Sigmoid colon (tissue), 6 donors: ENCODE measurements at regions not wholly inside any gene's neighbourhood (a gene's known extent, or its start where the extent isn't known, plus 50 kb on each side); places are given as distances from the start of the nearest gene placed in this dataset.

Experiments
- DNase-seq: peaks from one replicate; pipeline ENCODE4 v3.0.0-alpha.2; 2019
- H3K27ac ChIP-seq, 4 donors: fragments of 200-600 bp; sonication (generic); one replicate each; pipeline ENCODE4 v1.5.1; 2016 to 2019; ENCODE audit warnings: mild to moderate bottlenecking in 1 of 4
- H3K27me3 ChIP-seq, 3 donors: fragments of 200-600 bp; sonication (generic); one replicate each; pipeline ENCODE4 v1.5.1; 2019; ENCODE audit warnings: mild to moderate bottlenecking in 1 of 3
- H3K36me3 ChIP-seq, 4 donors: fragments of 200-600 bp; sonication (generic); one replicate each; pipeline ENCODE4 v1.5.1; 2016 to 2019
- H3K4me1 ChIP-seq, 4 donors: fragments of 200-600 bp; sonication (generic); one replicate each; pipeline ENCODE4 v1.5.1; 2017 to 2019
- H3K4me3 ChIP-seq, 4 donors: fragments of 200-600 bp; sonication (generic); one replicate each; pipeline ENCODE4 v1.5.1; 2017 to 2019; ENCODE audit warnings: mild to moderate bottlenecking in 2 of 4, moderate library complexity in 1 of 4
- H3K9me3 ChIP-seq, 4 donors: fragments of 200-600 bp in 3 of 4; sonication (generic) in 3 of 4; one replicate each; pipeline versions ENCODE4 v1.5.1 to v1.6.1; 2013 to 2019
- EP300 ChIP-seq, 4 donors: sonication (generic); formaldehyde crosslinking; IDR thresholded peaks; one replicate each; pipeline ENCODE4 v1.6.1; 2017; ENCODE audit warnings: antibody characterized with exemption in 4 of 4
- POLR2A ChIP-seq, 2 donors: fragments of 450-650 bp; IDR thresholded peaks; one replicate each; pipeline ENCODE4 v1.6.1; 2016; ENCODE audit warnings: antibody characterized with exemption in 2 of 2, mild to moderate bottlenecking in 2 of 2, moderate library complexity in 2 of 2
- POLR2AphosphoS5 ChIP-seq, 4 donors: sonication (generic); formaldehyde crosslinking; IDR thresholded peaks; one replicate each; pipeline ENCODE4 v1.6.1; 2017; ENCODE audit warnings: antibody characterized with exemption in 4 of 4
- WGBS, 2 donors: extraction: QIAGEN DNeasy Blood & Tissue Kit; methylation state at CpG; one replicate each; pipeline ENCODE4 v1.1.7; 2013; 5-methylcytosine and 5-hydroxymethylcytosine counted together
- intact Hi-C: fragments of 100-400 bp; cut with DNase I; formaldehyde crosslinking; loops from one replicate; pipeline ENCODE4 v1.15.1; 2023
- TF ChIP-seq, protein P1 (sequence below), 4 experiments: fragments of 450-650 bp in 3 of 4; fragments of 200-600 bp in 1 of 4; IDR thresholded peaks; one replicate each; pipeline ENCODE4 v1.5.1; 2016 to 2019; ENCODE audit warnings: antibody characterized with exemption in 4 of 4, mild to moderate bottlenecking in 3 of 4, moderate library complexity in 2 of 4
- donor health status: healthy with polysubstance abuse.
- donor health status: healthy.

DNA sequence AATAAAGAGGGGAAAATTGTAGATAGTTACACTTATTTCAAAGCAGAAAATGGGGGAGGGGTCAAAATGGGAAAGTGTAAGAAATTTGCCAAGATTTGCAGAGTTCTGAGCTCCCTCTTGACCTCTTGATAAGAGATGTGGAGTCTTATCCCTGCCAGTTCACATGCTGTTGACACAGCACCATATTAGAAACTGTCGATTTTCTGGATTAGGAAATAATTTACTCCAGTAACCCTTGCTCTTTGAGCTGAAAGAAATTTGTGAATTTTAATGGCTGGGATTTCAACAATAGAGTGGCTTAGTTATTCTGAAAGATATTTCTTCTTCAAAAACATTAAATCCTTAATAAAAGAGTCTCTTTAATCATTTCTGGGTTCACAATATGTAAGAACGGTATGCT is 306.2 kb upstream of the CNTN4 start:
- intact Hi-C loops = no loop called here
- Histone ChIP-seq H3K9me3 (no peaks in the 10 kb centered on the region), H3K36me3 (no peaks in the 10 kb centered on the region), H3K27ac (no peak overlapping the region), H3K4me1 (no peaks in the 10 kb centered on the region), H3K4me3 (no peak overlapping the region), H3K27me3 (no peaks in the 10 kb centered on the region)
- no peak for DNase-seq
- TF ChIP-seq POLR2A (IDR thresholded peaks at IDR 0.05) (no peak), EP300 (IDR thresholded peaks at IDR 0.05) (no peak), POLR2AphosphoS5 (IDR thresholded peaks at IDR 0.05) (no peak)
- TF ChIP-seq, protein P1, sequence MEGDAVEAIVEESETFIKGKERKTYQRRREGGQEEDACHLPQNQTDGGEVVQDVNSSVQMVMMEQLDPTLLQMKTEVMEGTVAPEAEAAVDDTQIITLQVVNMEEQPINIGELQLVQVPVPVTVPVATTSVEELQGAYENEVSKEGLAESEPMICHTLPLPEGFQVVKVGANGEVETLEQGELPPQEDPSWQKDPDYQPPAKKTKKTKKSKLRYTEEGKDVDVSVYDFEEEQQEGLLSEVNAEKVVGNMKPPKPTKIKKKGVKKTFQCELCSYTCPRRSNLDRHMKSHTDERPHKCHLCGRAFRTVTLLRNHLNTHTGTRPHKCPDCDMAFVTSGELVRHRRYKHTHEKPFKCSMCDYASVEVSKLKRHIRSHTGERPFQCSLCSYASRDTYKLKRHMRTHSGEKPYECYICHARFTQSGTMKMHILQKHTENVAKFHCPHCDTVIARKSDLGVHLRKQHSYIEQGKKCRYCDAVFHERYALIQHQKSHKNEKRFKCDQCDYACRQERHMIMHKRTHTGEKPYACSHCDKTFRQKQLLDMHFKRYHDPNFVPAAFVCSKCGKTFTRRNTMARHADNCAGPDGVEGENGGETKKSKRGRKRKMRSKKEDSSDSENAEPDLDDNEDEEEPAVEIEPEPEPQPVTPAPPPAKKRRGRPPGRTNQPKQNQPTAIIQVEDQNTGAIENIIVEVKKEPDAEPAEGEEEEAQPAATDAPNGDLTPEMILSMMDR (IDR thresholded peaks at IDR 0.05) = no peak
- 86 to 87% methylated on average over 2 of the region's 2 CpGs for WGBS, 2 donors

DNA sequence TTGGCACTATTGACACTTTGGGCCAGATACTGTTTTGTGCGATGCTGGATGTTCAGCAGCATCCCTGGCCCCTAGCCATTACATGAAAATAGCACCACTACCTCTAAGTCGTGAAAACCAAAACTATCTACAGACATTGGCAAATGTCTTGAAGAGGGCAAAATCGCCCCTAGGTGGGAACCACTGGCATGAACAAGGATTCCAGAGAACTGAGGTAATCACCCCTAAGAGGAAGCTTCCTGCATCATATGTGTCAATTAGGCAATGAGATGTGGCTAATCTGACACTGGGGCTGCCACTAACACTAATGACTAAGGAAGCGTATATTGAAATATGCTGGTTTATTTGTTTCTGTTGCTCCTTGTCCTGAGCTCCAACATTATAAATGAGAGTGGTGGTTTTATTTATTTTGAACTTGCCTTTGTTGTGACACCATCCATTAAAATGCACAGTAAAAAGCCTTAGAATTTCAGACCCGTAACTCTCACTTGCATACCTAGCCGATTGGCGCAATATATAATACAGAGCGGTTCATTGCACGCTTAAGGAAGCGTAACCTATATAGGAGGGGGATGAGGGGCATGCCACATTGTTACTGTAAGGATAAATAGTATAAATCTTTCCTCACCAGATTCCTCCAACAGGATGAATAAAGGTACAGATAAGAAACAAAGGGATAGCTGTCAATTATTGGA is 299.8 kb upstream of the CNTN4 start:
- no peak overlapping the region for H3K4me3 ChIP-seq
- H3K27me3 ChIP-seq = no peaks in the 10 kb centered on the region
- H3K9me3 ChIP-seq = no peaks in the 10 kb centered on the region
- TF ChIP-seq POLR2AphosphoS5 (IDR thresholded peaks at IDR 0.05) (no peak), POLR2A (IDR thresholded peaks at IDR 0.05) (no peak), EP300 (IDR thresholded peaks at IDR 0.05) (no peak)
- TF ChIP-seq, protein P1 (IDR thresholded peaks at IDR 0.05) = no peak
- H3K36me3 ChIP-seq = no peaks in the 10 kb centered on the region
- no peaks in the 10 kb centered on the region for H3K4me1 ChIP-seq
- intact Hi-C loops = no loop called here
- WGBS, 2 donors = 92 to 96% methylated on average over 10 of the region's 10 CpGs
- H3K27ac ChIP-seq = no peak overlapping the region
- no peak for DNase-seq

DNA sequence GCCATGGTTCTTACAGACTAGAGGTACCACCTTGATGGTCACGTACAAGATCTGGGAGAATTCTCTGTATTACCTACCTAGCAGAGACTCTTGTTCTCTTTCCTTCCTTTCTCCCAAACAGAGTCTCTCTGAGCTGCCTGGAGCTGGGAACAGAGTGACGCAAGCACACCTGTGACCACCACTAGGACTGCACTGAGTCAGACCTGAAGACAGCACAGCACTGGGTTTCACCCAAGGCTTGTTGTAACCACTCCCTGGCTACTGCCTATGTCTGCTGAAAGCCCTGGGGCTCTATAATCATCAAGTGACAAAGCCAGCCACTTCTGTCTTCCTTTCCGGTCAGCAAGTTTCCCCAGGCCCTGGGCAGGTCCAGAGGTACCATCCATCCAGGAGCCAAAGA is 293.3 kb upstream of the CNTN4 start:
- H3K4me1 ChIP-seq = no peaks in the 10 kb centered on the region
- no peak for DNase-seq
- 94 to 96% methylated on average over 3 of the region's 3 CpGs for WGBS, 2 donors
- peaks cover 0 to 3% (median 1%) of the 10 kb centered on the region in 4 donors for H3K9me3 ChIP-seq
- no peaks in the 10 kb centered on the region for H3K27me3 ChIP-seq
- no peaks in the 10 kb centered on the region for H3K36me3 ChIP-seq
- no peak for TF ChIP-seq POLR2A (IDR thresholded peaks at IDR 0.05)
- TF ChIP-seq, protein P1 (IDR thresholded peaks at IDR 0.05) = no peak
- no peak for TF ChIP-seq EP300 (IDR thresholded peaks at IDR 0.05)
- no peak for TF ChIP-seq POLR2AphosphoS5 (IDR thresholded peaks at IDR 0.05)
- intact Hi-C loops = no loop called here
- H3K4me3 ChIP-seq = no peak overlapping the region
- no peak overlapping the region for H3K27ac ChIP-seq

DNA sequence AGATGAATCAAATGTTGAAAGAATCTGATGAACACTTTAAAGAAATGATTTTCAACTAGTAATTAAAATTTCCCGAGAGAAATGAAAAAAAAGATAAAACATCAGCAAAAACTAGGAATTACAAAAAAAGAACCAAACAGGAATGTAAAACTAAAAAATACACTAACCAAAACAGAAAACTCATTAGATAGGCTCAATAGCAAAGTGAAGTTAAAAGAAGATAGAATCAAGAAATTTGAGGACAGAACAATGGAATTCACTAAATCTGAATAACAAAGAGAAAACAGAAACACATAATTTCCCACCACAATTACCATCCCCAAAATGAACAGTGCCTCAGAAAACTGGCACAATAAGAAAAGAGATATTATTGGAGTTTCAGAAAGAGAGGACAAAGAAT is 290.1 kb upstream of the CNTN4 start:
- Histone ChIP-seq H3K4me1 (no peaks in the 10 kb centered on the region), H3K27me3 (no peaks in the 10 kb centered on the region), H3K36me3 (no peaks in the 10 kb centered on the region), H3K9me3 (peaks cover 0 to 3% (median 1%) of the 10 kb centered on the region in 4 donors), H3K4me3 (no peak overlapping the region), H3K27ac (no peak overlapping the region)
- 92 to 96% methylated on average over 1 of the region's 1 CpG for WGBS, 2 donors
- no peak for DNase-seq
- TF ChIP-seq, protein P1 (IDR thresholded peaks at IDR 0.05) = no peak
- TF ChIP-seq POLR2A (IDR thresholded peaks at IDR 0.05) (no peak), POLR2AphosphoS5 (IDR thresholded peaks at IDR 0.05) (no peak), EP300 (IDR thresholded peaks at IDR 0.05) (no peak)
- intact Hi-C loops = no loop called here

DNA sequence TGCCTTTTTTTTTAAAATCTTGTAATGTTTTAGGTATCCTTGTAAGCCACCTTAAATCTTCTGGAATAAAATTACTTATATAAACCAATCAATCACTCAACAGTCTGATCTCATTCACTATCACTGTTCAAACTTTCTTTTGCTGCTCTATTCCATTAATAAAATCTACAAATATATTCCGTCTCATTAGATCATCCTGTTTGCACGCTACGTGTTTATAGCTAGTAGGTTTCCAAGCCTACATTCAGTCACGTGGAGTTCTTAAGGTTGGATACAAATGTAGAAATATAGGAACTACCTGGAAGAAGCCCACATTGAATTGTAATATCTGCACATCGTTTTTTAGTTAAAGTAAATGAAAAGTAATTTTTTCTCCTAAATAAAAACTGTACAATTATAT is 274.8 kb upstream of the CNTN4 start:
- Histone ChIP-seq H3K9me3 (no peaks in the 10 kb centered on the region), H3K27me3 (no peaks in the 10 kb centered on the region), H3K27ac (no peak overlapping the region), H3K36me3 (no peaks in the 10 kb centered on the region), H3K4me1 (no peaks in the 10 kb centered on the region), H3K4me3 (no peak overlapping the region)
- DNase-seq = no peak
- intact Hi-C loops = no loop called here
- 73 to 78% methylated on average over 5 of the region's 5 CpGs for WGBS, 2 donors
- TF ChIP-seq, protein P1 (IDR thresholded peaks at IDR 0.05) = no peak
- TF ChIP-seq EP300 (IDR thresholded peaks at IDR 0.05) (no peak), POLR2AphosphoS5 (IDR thresholded peaks at IDR 0.05) (no peak), POLR2A (IDR thresholded peaks at IDR 0.05) (no peak)
